HepG2 (cell line): ENCODE measurements at regions not wholly inside any gene's neighbourhood (a gene's known extent, or its start where the extent isn't known, plus 50 kb on each side); places are given as distances from the start of the nearest gene placed in this dataset.

ENCODE experiments used
- CHD2 ChIP-seq: IDR thresholded peaks from 2 replicates; pipeline ENCODE4 v1.6.1; 2011; ENCODE audit warnings: low read depth, low read length, improper control_type of control experiment
- CTCF ChIP-seq: sonication (generic); formaldehyde crosslinking; IDR thresholded peaks from 2 replicates; pipeline ENCODE4 v1.5.0; 2020; ENCODE audit warnings: mild to moderate bottlenecking, missing genetic modification reagents, moderate library complexity
- TAF1 ChIP-seq: sonication (generic); formaldehyde crosslinking; IDR thresholded peaks from 2 replicates; pipeline ENCODE4 v1.4.0; 2020; ENCODE audit warnings: missing genetic modification reagents

GRCh38 chrX:124557976-124558375 is 211.6 kb downstream of the SH2D1A start:
- TF ChIP-seq TAF1 (CRISPR knock-in tag) = no peak
- TF ChIP-seq CHD2 = no peak
- no peak for TF ChIP-seq CTCF (CRISPR knock-in tag)
